CD4-positive, alpha-beta T cell (primary cell): ENCODE measurements at regions not wholly inside any gene's neighbourhood (a gene's known extent, or its start where the extent isn't known, plus 50 kb on each side); places are given as distances from the start of the nearest gene placed in this dataset.
"Not testable (repeated sequence)": the region's sequence is repeated elsewhere in the genome, so short reads cannot be mapped to it uniquely, and the experiment has no call there.

Experiments used
- ATAC-seq: fragments of 200-7000 bp; cut with Tn5 transposase; one replicate; pipeline ENCODE4 v1.10.0; 2022; ENCODE audit warnings: mild to moderate bottlenecking; ENCODE audit not compliant: poor library complexity
- CTCF ChIA-PET: fragments of 350-600 bp; sonication (Branson Sonifier 250); formaldehyde crosslinking; loops from one replicate; lab custom pipeline; 2021; ENCODE audit warnings: antibody characterized with exemption, inconsistent platforms; lab: Charles Lee
- POLR2A ChIA-PET: fragments of 350-600 bp; sonication (Branson Sonifier 250); formaldehyde crosslinking; loops from one replicate; lab custom pipeline; 2021; ENCODE audit warnings: antibody characterized with exemption, inconsistent platforms; lab: Charles Lee
- DNase-seq, 14 experiments: peaks; one replicate each; pipeline ENCODE4 v3.0.0-alpha.2; 2013 to 2020; ENCODE audit warnings: mixed read lengths in 2 of 14
- H3K27ac ChIP-seq, 2 donors: one replicate each; pipeline versions ENCODE4 v1.5.1 to v1.7.0; 2013; ENCODE audit warnings: low read length in 2 of 2, low read depth in 1 of 2, mild to moderate bottlenecking in 1 of 2
- H3K27me3 ChIP-seq, 2 experiments: 1 replicate in 1 of 2; 2 replicates in 1 of 2; pipeline versions ENCODE4 v1.6.1 to v1.7.0; 2013; ENCODE audit warnings: low read length in 2 of 2, control low read depth in 1 of 2, mild to moderate bottlenecking in 1 of 2, moderate library complexity in 1 of 2; ENCODE audit not compliant: insufficient read depth in 2 of 2, control insufficient read depth in 1 of 2
- H3K36me3 ChIP-seq: one replicate; pipeline ENCODE4 v1.6.1; 2013; ENCODE audit warnings: low read length, control low read depth; ENCODE audit not compliant: insufficient read depth
- H3K4me1 ChIP-seq: one replicate; pipeline ENCODE4 v1.6.1; 2013; ENCODE audit warnings: low read length, control low read depth; ENCODE audit not compliant: insufficient read depth
- H3K4me3 ChIP-seq: one replicate; pipeline ENCODE4 v1.5.1; 2013; ENCODE audit warnings: mild to moderate bottlenecking, low read length, moderate library complexity
- H3K9me3 ChIP-seq, 2 experiments: 1 replicate in 1 of 2; 2 replicates in 1 of 2; pipeline versions ENCODE4 v1.6.1 to v1.7.0; 2013; ENCODE audit warnings: low read length in 2 of 2, mild to moderate bottlenecking in 2 of 2, control low read depth in 1 of 2, moderate library complexity in 1 of 2; ENCODE audit not compliant: control insufficient read depth in 1 of 2, insufficient read depth in 1 of 2
- H3K27ac Mint-ChIP-seq: one replicate; pipeline ENCODE4 v1.8.0; 2020; ENCODE audit warnings: mixed read lengths
- H3K27me3 Mint-ChIP-seq: one replicate; pipeline ENCODE4 v1.8.0; 2021; ENCODE audit warnings: mixed read lengths
- H3K36me3 Mint-ChIP-seq: one replicate; pipeline ENCODE4 v1.8.0; 2021; ENCODE audit warnings: low read depth, mixed read lengths
- H3K4me1 Mint-ChIP-seq: one replicate; pipeline ENCODE4 v1.8.0; 2021; ENCODE audit warnings: low read depth, mixed read lengths
- H3K4me3 Mint-ChIP-seq: one replicate; pipeline ENCODE4 v1.8.0; 2020; ENCODE audit warnings: mild to moderate bottlenecking, mixed read lengths
- H3K9me3 Mint-ChIP-seq: one replicate; pipeline ENCODE4 v1.8.0; 2020; ENCODE audit warnings: mixed read lengths
- intact Hi-C, 2 experiments: fragments of 100-400 bp; cut with DNase I in 1 of 2; cut with micrococcal nuclease in 1 of 2; formaldehyde crosslinking; loops; one replicate each; pipeline versions ENCODE4 v1.15.1 to v1.9.0; 2023 to 2025; cut with DNase I, micrococcal nuclease
- TF ChIP-seq, protein P1 (sequence below): fragments of 200-600 bp; IDR thresholded peaks from one replicate; pipeline ENCODE4 v1.8.0; 2022; ENCODE audit warnings: antibody characterized with exemption, mild to moderate bottlenecking

DNA sequence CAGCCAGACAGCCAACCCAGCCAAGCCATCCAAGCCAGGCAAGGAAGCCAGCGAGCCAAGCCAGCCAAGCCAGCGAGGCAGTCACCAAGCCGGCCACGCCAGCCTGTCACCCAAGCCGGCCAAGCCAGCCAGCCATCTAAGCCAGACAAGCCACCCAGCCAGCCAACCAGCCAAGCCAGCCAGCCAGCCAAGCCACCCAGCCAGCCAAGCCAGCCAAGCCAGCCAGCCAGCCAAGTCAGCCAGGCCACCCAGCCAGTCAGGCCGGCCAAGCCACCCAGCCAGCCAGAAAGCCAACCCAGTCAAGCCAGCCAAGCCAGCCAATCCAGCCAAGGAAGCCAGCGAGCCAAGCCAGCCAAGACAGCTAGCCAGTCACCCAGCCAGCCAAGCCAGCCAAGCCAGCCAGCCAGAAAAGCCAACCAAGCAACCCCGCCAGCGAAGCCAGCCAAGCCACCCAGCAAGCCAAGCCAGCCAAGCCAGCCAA is 201.2 kb downstream of the GOLGA6L6 start:
- H3K4me3 ChIP-seq, result no peak overlapping the region
- CTCF ChIA-PET, result no interaction called here
- DNase-seq (peak in 6 of 14 experiments; percentile 4 to 51 (median 32)), ATAC-seq (no peak)
- Mint-ChIP-seq H3K27ac (no peak overlapping the region), H3K36me3 (no peaks in the 10 kb centered on the region), H3K27me3 (no peaks in the 10 kb centered on the region), H3K4me3 (no peak overlapping the region), H3K4me1 (no peaks in the 10 kb centered on the region), H3K9me3 (peaks cover 6% of the 10 kb centered on the region)
- intact Hi-C loops, result loop anchor here in 1 of 2 experiments (5.0 to 10.0 kb wide), 2 partner anchors 37 to 56 kb away; no protein-coding TSS in a partner anchor
- peaks cover 5% of the 10 kb centered on the region for H3K4me1 ChIP-seq
- peaks cover 3 to 71% of the 10 kb centered on the region in 2 experiments for H3K9me3 ChIP-seq
- H3K27ac ChIP-seq, result no peak overlapping the region
- H3K27me3 ChIP-seq, result peaks cover 0 to 5% of the 10 kb centered on the region in 2 experiments
- TF ChIP-seq, protein P1, sequence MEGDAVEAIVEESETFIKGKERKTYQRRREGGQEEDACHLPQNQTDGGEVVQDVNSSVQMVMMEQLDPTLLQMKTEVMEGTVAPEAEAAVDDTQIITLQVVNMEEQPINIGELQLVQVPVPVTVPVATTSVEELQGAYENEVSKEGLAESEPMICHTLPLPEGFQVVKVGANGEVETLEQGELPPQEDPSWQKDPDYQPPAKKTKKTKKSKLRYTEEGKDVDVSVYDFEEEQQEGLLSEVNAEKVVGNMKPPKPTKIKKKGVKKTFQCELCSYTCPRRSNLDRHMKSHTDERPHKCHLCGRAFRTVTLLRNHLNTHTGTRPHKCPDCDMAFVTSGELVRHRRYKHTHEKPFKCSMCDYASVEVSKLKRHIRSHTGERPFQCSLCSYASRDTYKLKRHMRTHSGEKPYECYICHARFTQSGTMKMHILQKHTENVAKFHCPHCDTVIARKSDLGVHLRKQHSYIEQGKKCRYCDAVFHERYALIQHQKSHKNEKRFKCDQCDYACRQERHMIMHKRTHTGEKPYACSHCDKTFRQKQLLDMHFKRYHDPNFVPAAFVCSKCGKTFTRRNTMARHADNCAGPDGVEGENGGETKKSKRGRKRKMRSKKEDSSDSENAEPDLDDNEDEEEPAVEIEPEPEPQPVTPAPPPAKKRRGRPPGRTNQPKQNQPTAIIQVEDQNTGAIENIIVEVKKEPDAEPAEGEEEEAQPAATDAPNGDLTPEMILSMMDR, result no peak
- H3K36me3 ChIP-seq, result no peaks in the 10 kb centered on the region
- POLR2A ChIA-PET, result no interaction called here

DNA sequence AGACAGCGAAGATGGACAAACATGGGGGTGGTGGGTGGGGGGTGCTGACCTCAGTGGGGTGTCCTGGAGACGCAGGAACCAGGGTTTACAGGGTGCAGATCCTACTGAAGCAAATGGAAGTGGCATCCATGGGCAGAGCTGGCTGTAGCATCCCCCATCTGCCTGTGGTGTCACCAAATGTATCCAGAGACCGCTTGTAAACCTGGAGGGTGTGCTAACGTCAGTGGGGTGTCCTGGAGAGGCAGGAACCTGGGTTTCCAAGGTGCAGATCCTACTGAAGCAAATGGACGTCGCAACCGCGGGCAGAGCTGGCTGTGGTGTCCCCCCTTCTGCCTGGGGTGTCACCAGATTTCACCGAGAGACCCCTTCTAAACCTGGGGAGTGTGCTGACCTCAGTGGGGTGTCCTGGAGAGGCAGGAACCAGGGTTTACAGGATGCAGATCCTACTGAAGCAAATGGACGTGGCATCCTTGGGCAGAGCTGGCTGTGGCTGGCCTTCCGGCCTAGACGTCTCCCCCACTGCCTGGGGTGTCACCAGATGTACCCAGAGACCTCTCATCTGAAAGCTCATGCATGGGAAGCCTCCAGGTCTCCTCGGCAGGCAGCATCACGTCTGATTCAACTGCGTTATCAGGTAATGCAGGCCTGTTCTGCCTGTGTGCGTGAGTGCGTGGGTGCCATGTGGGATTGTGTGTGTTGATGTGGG is 202.4 kb downstream of the GOLGA6L6 start:
- H3K9me3 ChIP-seq, result peaks cover 3 to 59% of the 10 kb centered on the region in 2 experiments
- H3K36me3 Mint-ChIP-seq, H3K27me3 Mint-ChIP-seq, H3K27ac Mint-ChIP-seq, H3K4me1 ChIP-seq, H3K4me3 ChIP-seq, H3K9me3 Mint-ChIP-seq, H3K27ac ChIP-seq, H3K4me1 Mint-ChIP-seq, CTCF ChIA-PET, H3K36me3 ChIP-seq, intact Hi-C loops, POLR2A ChIA-PET, ATAC-seq, H3K27me3 ChIP-seq, H3K4me3 Mint-ChIP-seq: not testable (repeated sequence)
- peak in 1 of 14 experiments; percentile 18 for DNase-seq

DNA sequence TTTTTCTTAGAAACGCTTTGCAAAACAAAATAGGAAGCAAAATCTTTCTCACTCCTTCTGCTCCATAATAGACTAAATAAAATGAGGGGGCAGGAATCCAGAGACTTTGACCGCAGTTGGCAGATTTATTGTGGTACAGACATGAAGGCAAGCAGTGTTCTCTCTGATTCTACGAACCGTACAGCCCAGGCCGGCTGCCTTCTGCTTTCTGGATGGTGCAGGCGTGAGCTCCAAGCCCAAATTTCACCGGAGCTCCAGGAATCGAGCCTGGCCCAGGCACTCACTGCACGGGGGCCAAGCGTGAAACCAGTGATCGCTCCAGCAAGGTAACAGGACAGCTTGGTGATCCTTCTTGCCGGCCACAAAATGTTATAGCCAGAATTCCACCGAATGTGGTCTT is 202.9 kb downstream of the GOLGA6L6 start:
- POLR2A ChIA-PET, H3K4me3 ChIP-seq, H3K27ac Mint-ChIP-seq, H3K4me1 Mint-ChIP-seq, H3K4me1 ChIP-seq, intact Hi-C loops, H3K9me3 Mint-ChIP-seq, H3K27me3 Mint-ChIP-seq, H3K4me3 Mint-ChIP-seq, DNase-seq, CTCF ChIA-PET, ATAC-seq, H3K36me3 ChIP-seq, H3K27me3 ChIP-seq, H3K36me3 Mint-ChIP-seq, H3K27ac ChIP-seq: not testable (repeated sequence)
- H3K9me3 ChIP-seq, result peaks cover 3 to 54% of the 10 kb centered on the region in 2 experiments

- intact Hi-C loops, ATAC-seq, H3K36me3 Mint-ChIP-seq, H3K27ac Mint-ChIP-seq, CTCF ChIA-PET, DNase-seq, H3K4me3 ChIP-seq, H3K4me3 Mint-ChIP-seq, H3K27me3 ChIP-seq, H3K27ac ChIP-seq, H3K36me3 ChIP-seq, H3K9me3 Mint-ChIP-seq, H3K4me1 Mint-ChIP-seq, H3K27me3 Mint-ChIP-seq, H3K4me1 ChIP-seq, POLR2A ChIA-PET: not testable (repeated sequence)
- H3K9me3 ChIP-seq, result peaks cover 3 to 39% of the 10 kb centered on the region in 2 experiments
These were observed 204.4 kb downstream of the GOLGA6L6 start for GRCh38 chr15:20337238-20337637.

GRCh38 chr15:20334451-20334850 is 207.1 kb downstream of the GOLGA6L6 start:
- H3K36me3 ChIP-seq, result not testable (repeated sequence)

GRCh38 chr15:20325751-20326150 is 215.8 kb downstream of the GOLGA6L6 start:
- H3K27ac Mint-ChIP-seq, H3K4me1 Mint-ChIP-seq, intact Hi-C loops, H3K4me3 ChIP-seq, H3K27me3 Mint-ChIP-seq, H3K36me3 Mint-ChIP-seq, H3K27ac ChIP-seq, CTCF ChIA-PET, H3K36me3 ChIP-seq, H3K9me3 ChIP-seq, H3K4me1 ChIP-seq, ATAC-seq, POLR2A ChIA-PET, H3K4me3 Mint-ChIP-seq, H3K27me3 ChIP-seq, H3K9me3 Mint-ChIP-seq: not testable (repeated sequence)
- peak in 1 of 14 experiments; percentile 6 for DNase-seq

More at GRCh38 chr15:20334451-20334850, 207.1 kb downstream of the GOLGA6L6 start:
- intact Hi-C loops, H3K4me1 Mint-ChIP-seq, POLR2A ChIA-PET, CTCF ChIA-PET, H3K27ac Mint-ChIP-seq, H3K27ac ChIP-seq, H3K4me3 ChIP-seq, ATAC-seq, H3K27me3 Mint-ChIP-seq, H3K4me3 Mint-ChIP-seq, DNase-seq, H3K27me3 ChIP-seq, H3K36me3 Mint-ChIP-seq, H3K4me1 ChIP-seq, H3K9me3 Mint-ChIP-seq: not testable (repeated sequence)
- H3K9me3 ChIP-seq, result peaks cover 3 to 12% of the 10 kb centered on the region in 2 experiments
